LoVo (cell line): ENCODE measurements at regions not wholly inside any gene's neighbourhood (a gene's known extent, or its start where the extent isn't known, plus 50 kb on each side); places are given as distances from the start of the nearest gene placed in this dataset.

ENCODE experiments used
- DNase-seq: peaks from one replicate; pipeline ENCODE4 v3.0.0-alpha.2; 2016; ENCODE audit warnings: low spot score

- no peak for DNase-seq
Measured at GRCh38 chr16:6057821-6058220, 960.2 kb upstream of the EEF2KMT start.

DNA sequence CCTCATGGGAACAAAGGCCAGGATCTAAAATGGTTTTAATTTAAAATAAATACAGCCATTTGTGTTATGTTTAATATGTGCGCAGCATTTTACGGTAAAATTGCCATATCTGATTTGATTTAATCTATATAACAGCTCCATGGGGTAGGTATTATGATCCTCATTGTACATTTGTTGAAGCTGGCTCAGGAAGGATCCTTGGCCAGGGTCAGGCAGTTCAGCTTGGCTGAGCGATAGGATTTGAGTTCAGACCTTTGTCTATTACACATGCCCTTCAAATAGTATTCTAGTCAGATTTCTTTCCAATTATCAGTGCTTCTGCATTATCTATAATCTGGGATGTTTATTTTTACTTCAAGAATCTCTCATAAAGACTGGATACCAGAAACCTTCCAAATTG, 950.4 kb upstream of the EEF2KMT start:
- DNase-seq = no peak

GRCh38 chr16:6047325-6047724, 949.7 kb upstream of the EEF2KMT start:
- DNase-seq = no peak

- DNase-seq = no peak
Measured at GRCh38 chr16:6038941-6039645, 941.5 kb upstream of the EEF2KMT start.

DNA sequence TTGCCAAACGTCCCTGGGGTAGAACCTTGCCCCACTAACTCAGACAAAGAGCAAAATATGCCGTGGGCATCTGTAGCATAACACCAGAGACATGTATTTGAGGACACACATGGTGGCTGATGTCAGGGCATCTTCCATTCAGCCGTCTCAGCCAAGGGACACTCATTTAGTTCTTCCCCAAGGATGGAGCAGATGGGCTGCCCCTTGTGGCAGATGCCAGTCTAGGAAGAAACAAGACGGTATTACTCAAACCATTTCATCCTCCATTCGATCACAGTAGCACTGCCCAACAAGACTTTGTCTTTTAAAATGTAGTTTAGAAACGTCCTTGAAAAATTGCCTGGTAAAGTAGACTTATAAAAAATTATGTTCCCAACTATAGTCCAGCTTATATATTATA, 937.6 kb upstream of the EEF2KMT start:
- DNase-seq = no peak

- DNase-seq = no peak
Measured at GRCh38 chr16:6034511-6034910, 936.9 kb upstream of the EEF2KMT start.

- DNase-seq = no peak
Measured at GRCh38 chr16:6032438-6032837, 934.8 kb upstream of the EEF2KMT start.

DNA sequence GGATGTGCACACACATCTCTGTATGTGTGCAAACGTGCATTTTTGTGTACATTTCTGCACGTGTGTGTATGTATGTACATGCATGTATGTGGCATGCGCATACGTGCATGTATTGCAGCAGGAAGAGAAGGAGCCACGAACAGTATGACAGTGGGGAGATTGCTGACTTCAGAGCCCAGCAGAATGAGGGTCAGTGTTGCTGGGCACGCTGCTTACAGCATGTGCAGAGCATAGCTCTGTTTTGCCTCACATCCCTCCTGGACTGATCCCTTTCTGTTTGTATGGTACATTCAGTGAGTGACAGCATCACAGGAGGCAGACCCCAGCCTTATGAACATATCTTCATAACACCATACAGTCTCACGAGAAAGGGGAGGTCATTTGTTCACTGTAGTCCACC, 934.0 kb upstream of the EEF2KMT start:
- no peak for DNase-seq

DNA sequence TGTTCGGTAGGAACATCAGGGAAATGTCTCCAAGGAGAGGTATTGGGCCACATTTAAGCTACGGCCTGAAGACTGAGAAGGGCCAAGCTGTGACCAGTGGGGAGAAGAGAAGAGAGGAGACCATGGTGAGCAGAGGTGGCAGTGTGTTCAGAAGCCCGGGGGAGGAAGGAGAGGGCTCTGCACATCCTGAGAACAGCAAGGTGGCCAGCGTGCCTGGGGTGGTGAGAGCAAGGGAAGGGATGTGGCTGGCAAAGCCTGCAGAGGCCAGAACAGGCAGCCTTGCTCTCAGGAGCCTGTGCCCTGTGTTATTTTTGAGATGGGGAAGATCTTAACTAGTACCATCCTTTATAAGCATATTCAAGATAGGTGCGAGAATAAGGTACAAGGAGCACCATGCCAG, 933.5 kb upstream of the EEF2KMT start:
- DNase-seq = no peak

DNA sequence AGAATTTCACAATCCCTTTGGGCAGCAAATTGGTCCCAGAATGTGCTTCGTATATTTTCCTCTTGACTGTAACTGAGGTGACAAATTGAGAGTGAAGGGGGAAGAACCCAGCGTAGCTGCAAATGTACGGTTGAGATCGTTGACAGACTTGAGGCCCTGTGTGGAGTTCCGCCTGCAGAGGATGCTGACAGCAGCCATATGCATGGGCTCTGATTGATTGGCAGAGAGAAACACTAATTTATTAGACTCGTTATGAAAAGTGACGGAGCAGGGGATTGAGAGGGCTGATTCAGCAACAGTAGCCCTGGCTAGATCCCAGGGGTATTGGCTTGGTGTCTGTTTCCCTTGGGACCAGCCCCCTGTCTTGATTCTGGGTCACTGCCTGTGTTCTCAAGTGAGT, 930.1 kb upstream of the EEF2KMT start:
- DNase-seq = no peak

- DNase-seq = no peak
Measured at GRCh38 chr16:6023449-6023848, 925.9 kb upstream of the EEF2KMT start.

DNA sequence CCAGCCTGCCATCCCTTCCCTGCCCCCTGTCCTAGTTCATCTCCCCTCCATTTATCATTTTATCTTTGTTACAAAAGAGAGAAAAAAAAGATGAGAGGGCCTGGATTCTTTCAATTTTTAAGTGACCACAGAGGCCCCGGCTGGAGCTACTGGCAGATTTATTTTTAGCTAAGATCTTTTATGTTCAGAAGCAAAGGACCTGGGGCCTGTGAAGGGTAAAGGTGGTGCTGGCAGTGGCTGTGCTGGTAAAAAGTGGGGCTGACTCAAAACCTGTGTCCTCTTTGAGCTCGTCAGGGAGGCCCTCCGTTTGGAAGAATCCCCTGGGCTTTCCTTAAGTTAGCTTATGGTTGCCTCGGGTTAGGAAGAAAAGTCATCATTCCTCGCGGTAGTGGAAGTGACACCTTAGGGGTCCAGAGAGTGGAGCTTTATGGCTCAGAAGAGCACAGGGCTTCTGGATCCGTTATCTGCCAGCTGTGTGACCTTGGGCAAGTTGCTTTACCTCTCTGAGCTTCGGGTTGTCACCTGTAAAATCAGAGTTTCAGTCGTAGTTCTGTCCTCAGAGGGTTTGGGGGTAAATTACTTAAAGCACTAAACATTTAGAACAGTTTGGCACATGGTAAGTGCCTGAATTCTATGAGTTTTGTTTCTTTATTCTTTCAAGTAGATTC, 923.8 kb upstream of the EEF2KMT start:
- no peak for DNase-seq

DNA sequence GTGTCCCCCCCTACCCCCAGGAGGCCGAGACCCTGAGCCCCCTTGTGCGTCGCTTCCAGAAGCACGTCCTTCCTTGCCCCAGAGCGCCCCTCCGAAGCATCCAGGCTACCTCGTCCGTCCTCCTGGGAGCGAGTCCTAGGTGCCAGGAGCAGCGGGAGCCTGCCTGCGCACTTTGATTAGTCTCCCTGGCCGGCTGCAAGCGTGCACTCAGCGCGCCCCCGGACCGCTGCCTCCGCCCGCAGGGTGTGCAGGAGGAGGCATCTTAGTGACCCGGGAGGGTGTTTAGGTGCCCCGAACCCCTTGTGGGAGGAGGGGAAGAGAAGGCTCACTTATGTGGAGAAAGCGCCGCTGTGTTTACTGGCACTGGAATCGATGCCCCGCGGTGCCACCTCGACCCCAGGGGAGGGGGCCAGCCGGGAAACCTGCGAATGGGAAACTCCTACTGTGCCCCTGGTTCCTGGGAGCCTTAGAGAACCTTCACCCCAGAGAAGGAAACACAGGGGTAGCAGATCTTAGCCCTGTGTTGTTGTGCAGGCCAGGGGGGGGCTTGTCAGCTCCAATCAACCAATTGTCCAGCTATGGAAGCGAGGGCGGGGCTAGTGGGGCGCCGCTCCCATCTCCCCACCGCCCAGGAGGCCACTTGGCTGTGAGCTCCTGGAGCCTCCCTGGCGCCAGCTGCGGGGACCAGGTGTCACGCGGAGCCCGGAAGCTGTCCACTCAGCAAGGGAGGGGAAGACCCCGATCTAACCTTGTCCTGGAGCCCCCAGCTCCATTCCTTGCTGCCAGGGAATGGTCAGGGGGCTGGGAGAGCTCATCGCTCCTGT, 922.8 kb upstream of the EEF2KMT start:
- no peak for DNase-seq

DNA sequence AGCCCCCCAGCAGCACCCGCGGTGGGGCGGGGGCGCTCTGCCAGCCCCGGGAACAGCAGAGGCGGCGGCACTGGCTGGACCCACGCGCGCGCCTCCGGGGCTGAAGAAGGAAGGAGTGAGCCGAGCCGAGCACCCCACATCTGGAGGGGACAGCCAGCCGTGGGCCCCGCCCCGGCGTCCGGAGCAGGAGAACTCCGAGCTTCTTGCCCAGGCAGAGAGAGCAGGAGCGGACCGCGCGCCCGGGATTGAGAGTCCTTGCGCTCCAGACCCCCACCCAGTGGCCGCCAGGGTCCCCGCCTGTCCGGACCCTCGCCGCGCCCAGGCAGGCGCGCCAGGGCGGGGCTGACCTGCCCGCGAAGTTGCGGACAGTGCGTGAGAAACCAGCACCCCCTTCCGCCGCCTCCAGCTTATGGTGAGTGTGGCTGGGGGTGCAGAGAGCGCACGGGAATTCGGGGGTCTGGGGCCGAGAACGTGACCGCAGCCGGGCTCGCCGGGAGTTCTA, 921.9 kb upstream of the EEF2KMT start:
- DNase-seq = no peak

DNA sequence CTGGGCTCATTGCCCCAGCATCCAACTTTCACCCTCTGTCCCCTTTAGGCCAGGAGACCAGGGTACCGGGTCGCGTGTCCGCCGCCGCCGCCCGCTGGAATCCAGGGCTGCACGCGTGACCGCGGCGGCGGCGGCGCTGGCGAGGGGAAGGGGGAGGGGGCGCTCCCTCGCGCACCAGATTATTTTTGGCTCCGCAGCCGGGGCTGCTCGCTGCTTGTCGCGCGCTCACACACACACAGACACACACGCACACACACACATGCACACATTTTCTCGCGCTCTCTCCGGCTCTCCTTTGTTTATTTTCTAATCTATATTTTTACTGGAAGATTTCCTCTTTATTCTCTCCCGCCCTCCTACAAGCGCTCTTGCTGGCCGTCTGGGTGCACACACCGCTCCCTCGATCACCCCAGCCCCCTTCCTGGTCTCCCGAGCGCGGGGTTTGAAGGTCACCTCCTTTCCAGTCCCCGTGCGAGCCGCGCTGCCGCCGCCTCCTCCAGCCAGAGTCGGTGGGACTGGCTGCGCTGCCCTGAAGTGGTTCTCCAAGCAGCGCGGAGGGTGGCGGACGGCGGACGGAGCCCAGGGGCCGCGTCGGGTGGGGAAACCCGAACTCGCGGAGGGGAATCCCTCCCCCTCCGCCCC, 921.4 kb upstream of the EEF2KMT start:
- no peak for DNase-seq

GRCh38 chr16:6016530-6017184, 919.1 kb upstream of the EEF2KMT start:
- DNase-seq = peak; percentile 31

GRCh38 chr16:6012716-6013115, 915.1 kb upstream of the EEF2KMT start:
- DNase-seq = no peak

DNA sequence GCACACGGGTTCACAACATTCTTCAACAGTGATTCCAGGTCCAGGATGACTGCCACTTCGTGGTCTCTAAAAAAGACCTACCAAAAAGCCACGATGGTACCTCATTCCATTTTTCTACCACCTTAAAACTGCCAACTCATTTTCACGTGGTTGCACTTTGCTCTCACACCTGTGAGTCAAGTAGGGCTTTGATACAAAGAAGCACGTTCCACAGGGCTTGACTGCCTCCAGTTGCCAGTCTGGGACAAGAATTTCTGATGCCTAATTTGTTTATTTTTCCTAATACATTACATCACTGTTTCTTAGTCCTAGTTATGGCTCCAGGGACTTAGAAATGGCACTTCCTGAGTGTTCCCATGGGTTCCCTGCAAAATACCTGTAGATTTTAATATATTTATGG, 911.6 kb upstream of the EEF2KMT start:
- DNase-seq = no peak

GRCh38 chr16:6008670-6009069, 911.1 kb upstream of the EEF2KMT start:
- no peak for DNase-seq

- DNase-seq = no peak
Measured at GRCh38 chr16:5993356-5993755, 895.8 kb upstream of the EEF2KMT start.

- DNase-seq = no peak
Measured at GRCh38 chr16:5982979-5983378, 885.4 kb upstream of the EEF2KMT start.
